Colonic mucosa (tissue), 4 donors: ENCODE measurements at regions not wholly inside any gene's neighbourhood (a gene's known extent, or its start where the extent isn't known, plus 50 kb on each side); places are given as distances from the start of the nearest gene placed in this dataset.

ENCODE experiments used
- DNase-seq: peaks from one replicate; pipeline ENCODE4 v3.0.0-alpha.2; 2020
- H3K27ac ChIP-seq: fragments of 200-600 bp; one replicate; pipeline ENCODE4 v1.8.0; 2021
- H3K27me3 ChIP-seq: fragments of 200-600 bp; one replicate; pipeline ENCODE4 v1.8.0; 2021
- H3K36me3 ChIP-seq: fragments of 200-600 bp; one replicate; pipeline ENCODE4 v1.8.0; 2021
- H3K4me1 ChIP-seq: fragments of 200-600 bp; one replicate; pipeline ENCODE4 v1.8.0; 2021; ENCODE audit warnings: mild to moderate bottlenecking
- H3K4me3 ChIP-seq: fragments of 200-600 bp; one replicate; pipeline ENCODE4 v1.8.0; 2021
- H3K9ac ChIP-seq, 2 donors: one replicate each; pipeline ENCODE4 v1.7.0; 2013; ENCODE audit warnings: control low read depth in 2 of 2, low read depth in 2 of 2, low read length in 2 of 2
- H3K9me3 ChIP-seq: fragments of 200-600 bp; one replicate; pipeline ENCODE4 v1.8.0; 2021
- intact Hi-C: fragments of 100-400 bp; cut with DNase I; formaldehyde crosslinking; loops from one replicate; pipeline ENCODE4 v1.14.1; 2022
- TF ChIP-seq, protein P1 (sequence below): fragments of 200-600 bp; IDR thresholded peaks from one replicate; pipeline ENCODE4 v1.8.0; 2022; ENCODE audit warnings: antibody characterized with exemption, mild to moderate bottlenecking
- donor health status: healthy.
- donor health status: DM: no; HTN: no; CAD: no.
- donor health status: DM: no; HTN: no; CAD: no.

DNA sequence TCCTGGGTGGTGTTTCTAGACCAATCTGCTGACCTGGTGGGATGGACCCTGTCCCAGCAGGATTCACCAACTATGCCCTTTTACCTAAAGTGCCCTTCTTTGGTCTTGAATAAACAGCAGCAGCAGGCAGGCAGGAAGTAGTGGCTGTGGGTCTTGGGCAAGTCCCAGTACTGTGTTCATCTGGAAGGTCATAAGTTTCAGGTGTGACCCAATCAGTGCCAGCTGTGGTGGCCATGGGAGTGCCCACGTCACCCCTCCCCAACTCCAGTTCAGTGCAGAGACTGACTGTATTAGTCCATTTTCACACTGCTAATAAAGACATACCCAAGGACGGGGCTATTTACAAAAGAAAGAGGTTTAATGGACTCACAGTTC, 148.3 kb upstream of the SRD5A2 start:
- no peak for DNase-seq
- no peak overlapping the region for H3K4me3 ChIP-seq
- no peaks in the 10 kb centered on the region for H3K27me3 ChIP-seq
- TF ChIP-seq, protein P1, sequence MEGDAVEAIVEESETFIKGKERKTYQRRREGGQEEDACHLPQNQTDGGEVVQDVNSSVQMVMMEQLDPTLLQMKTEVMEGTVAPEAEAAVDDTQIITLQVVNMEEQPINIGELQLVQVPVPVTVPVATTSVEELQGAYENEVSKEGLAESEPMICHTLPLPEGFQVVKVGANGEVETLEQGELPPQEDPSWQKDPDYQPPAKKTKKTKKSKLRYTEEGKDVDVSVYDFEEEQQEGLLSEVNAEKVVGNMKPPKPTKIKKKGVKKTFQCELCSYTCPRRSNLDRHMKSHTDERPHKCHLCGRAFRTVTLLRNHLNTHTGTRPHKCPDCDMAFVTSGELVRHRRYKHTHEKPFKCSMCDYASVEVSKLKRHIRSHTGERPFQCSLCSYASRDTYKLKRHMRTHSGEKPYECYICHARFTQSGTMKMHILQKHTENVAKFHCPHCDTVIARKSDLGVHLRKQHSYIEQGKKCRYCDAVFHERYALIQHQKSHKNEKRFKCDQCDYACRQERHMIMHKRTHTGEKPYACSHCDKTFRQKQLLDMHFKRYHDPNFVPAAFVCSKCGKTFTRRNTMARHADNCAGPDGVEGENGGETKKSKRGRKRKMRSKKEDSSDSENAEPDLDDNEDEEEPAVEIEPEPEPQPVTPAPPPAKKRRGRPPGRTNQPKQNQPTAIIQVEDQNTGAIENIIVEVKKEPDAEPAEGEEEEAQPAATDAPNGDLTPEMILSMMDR = no peak
- no peaks in the 10 kb centered on the region for H3K36me3 ChIP-seq
- no peak overlapping the region for H3K9ac ChIP-seq
- H3K9me3 ChIP-seq = no peaks in the 10 kb centered on the region
- H3K27ac ChIP-seq = no peak overlapping the region
- no peaks in the 10 kb centered on the region for H3K4me1 ChIP-seq
- intact Hi-C loops = no loop called here

DNA sequence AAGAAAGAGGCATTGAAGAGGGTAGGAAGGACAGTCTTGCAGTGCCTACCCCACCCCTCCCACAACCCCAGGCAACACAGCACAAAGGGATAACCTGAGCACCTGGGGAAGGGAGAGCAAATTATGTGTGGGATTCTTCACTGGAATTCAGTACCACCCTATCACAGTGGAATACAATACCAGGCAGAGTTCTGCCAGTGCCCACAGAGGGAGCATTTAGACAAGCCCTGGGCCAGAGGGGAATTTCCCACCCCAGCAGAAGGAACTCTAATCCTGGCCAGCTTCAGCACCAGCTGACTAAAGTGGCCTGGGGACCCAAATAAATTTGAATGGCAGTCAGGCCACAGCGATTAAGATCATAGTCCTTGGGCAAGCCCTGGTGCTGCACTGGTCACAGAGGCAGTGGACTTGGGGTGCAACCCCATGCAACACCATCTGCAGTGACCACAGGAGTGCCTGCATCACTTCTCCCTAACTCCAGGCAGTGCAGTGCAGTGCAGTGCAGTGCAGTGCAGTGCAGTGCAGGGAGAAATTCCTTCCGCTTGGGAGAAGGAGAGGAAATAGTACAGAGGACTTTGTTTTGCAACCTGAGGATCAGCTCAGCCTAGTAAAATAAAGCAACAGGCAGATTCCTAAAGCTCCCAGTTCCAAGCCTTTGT, 147.8 kb upstream of the SRD5A2 start:
- no peak for DNase-seq
- intact Hi-C loops = no loop called here

DNA sequence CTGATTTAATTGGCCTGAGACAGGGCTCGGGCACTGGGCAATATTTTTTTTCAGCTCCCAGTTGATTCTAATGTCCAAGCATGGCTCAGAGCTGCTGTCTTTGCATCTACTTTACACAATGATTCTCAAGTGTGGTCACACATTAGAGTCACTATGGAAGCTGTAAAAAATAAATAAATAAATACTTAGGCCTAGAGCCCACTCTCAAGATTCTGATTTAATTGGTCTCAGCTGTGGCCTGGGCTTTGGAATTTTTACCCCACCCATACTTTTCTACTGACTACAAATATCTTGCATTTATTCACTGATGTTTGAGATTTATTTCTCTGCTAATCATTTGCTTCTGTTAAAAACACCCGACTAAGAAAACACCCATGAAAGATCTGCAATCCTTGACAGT, 145.7 kb upstream of the SRD5A2 start:
- TF ChIP-seq, protein P1 = no peak
- Histone ChIP-seq H3K4me1 (no peaks in the 10 kb centered on the region), H3K9me3 (no peaks in the 10 kb centered on the region), H3K9ac (no peak overlapping the region), H3K27ac (no peak overlapping the region), H3K4me3 (no peak overlapping the region), H3K36me3 (no peaks in the 10 kb centered on the region), H3K27me3 (no peaks in the 10 kb centered on the region)
- intact Hi-C loops = no loop called here
- DNase-seq = no peak

More for the DNA sequence above, 147.8 kb upstream of the SRD5A2 start:
- H3K4me1 ChIP-seq = no peaks in the 10 kb centered on the region
- H3K36me3 ChIP-seq = no peaks in the 10 kb centered on the region
- H3K9ac ChIP-seq = no peak overlapping the region
- H3K9me3 ChIP-seq = no peaks in the 10 kb centered on the region
- TF ChIP-seq, protein P1 = no peak
- H3K4me3 ChIP-seq = no peak overlapping the region
- no peak overlapping the region for H3K27ac ChIP-seq
- H3K27me3 ChIP-seq = no peaks in the 10 kb centered on the region

DNA sequence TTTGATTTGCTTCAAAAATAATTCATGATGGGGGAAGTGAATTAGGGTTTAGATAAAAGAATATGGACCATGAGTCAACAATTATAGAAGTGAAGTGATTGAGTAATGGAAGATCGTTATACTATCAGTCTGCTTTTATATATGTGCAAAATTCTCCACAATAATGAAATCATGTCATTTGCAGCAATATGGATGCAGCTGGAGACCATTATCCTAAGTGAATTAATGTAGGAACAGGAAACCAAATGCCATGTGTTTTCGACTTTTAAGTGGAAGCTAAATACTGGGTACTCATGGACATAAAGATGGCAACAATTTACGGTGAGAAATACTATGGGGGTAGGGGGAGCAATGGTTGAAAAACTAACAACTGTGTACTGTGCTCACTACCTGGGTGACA, 144.7 kb upstream of the SRD5A2 start:
- Histone ChIP-seq H3K4me3 (no peak overlapping the region), H3K9me3 (no peaks in the 10 kb centered on the region), H3K9ac (no peak overlapping the region), H3K27me3 (no peaks in the 10 kb centered on the region), H3K36me3 (no peaks in the 10 kb centered on the region), H3K4me1 (no peaks in the 10 kb centered on the region), H3K27ac (no peak overlapping the region)
- intact Hi-C loops = no loop called here
- TF ChIP-seq, protein P1 = no peak
- no peak for DNase-seq

DNA sequence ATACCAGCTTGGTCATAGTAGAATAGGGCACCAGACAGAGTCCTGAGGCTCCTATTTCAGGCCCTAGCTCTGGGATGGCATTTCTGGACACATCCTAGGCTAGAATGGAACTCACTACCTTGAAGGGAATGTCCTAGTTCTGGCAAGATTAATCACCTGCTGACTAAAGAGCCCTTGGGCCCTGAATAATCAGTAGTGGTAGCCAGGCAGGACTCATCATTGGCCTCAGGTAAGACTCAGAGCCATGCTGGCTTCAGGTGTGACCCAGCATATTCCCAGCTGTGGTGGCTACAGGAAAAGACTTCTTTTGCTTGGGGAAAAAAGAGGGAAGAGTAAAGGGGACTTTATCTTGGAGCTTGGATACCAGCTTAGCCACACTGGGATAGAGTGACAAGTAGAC, 131.0 kb upstream of the SRD5A2 start:
- no peaks in the 10 kb centered on the region for H3K9me3 ChIP-seq

More for the DNA sequence above, 131.0 kb upstream of the SRD5A2 start:
- Histone ChIP-seq H3K4me3 (no peak overlapping the region), H3K27ac (no peak overlapping the region), H3K4me1 (no peaks in the 10 kb centered on the region), H3K27me3 (no peaks in the 10 kb centered on the region), H3K9ac (no peak overlapping the region), H3K36me3 (no peaks in the 10 kb centered on the region)
- intact Hi-C loops = no loop called here
- no peak for DNase-seq
- TF ChIP-seq, protein P1 = no peak
